HEK293 (cell line): ENCODE measurements at regions not wholly inside any gene's neighbourhood (a gene's known extent, or its start where the extent isn't known, plus 50 kb on each side); places are given as distances from the start of the nearest gene placed in this dataset.

Source experiments
- CTCF ChIA-PET: fragments of 350-600 bp; formaldehyde crosslinking; extraction: SDS; loops from one replicate; lab custom pipeline; 2021; ENCODE audit warnings: antibody characterized with exemption; lab: Yijun Ruan, JAX
- POLR2A ChIA-PET: fragments of 300-600 bp; formaldehyde crosslinking; extraction: SDS; loops from one replicate; lab custom pipeline; 2020; ENCODE audit warnings: antibody characterized with exemption, inconsistent platforms; lab: Yijun Ruan, JAX
- H3K27ac ChIP-seq: fragments of 200-500 bp; sonication (Bioruptor generic); 2 replicates; pipeline ENCODE4 v1.5.1; 2014; ENCODE audit warnings: low read depth, low read length, control low read depth, inconsistent platforms; ENCODE audit errors: extremely low read depth
- H3K36me3 ChIP-seq, 2 experiments: fragments of 200-500 bp in 1 of 2; sonication (Bioruptor generic) in 1 of 2; 1 replicate in 1 of 2; 2 replicates in 1 of 2; pipeline ENCODE4 v1.5.1; 2014 to 2017; ENCODE audit warnings: inconsistent platforms in 2 of 2, low read length in 2 of 2; ENCODE audit not compliant: control insufficient read depth in 2 of 2, insufficient read depth in 1 of 2
- H3K4me1 ChIP-seq: fragments of 200-500 bp; sonication (Bioruptor generic); 2 replicates; pipeline ENCODE4 v1.5.1; 2014; ENCODE audit warnings: mild to moderate bottlenecking, low read length, inconsistent platforms; ENCODE audit not compliant: control insufficient read depth, insufficient read depth
- H3K4me3 ChIP-seq: 2 replicates; pipeline ENCODE4 v1.5.1; 2011; ENCODE audit warnings: low read depth, mild to moderate bottlenecking, control low read depth, low read length, moderate library complexity
- H3K9me3 ChIP-seq: fragments of 200-500 bp; sonication (Bioruptor generic); 2 replicates; pipeline ENCODE4 v1.5.1; 2014; ENCODE audit warnings: low read depth, low read length, inconsistent platforms; ENCODE audit not compliant: control insufficient read depth, insufficient read depth
- EGR2 ChIP-seq: fragments of 450-650 bp; formaldehyde crosslinking; IDR thresholded peaks from 2 replicates; pipeline ENCODE4 v1.5.1; 2016; ENCODE audit warnings: low read depth, missing biosample characterization, missing genetic modification characterization
- ZBTB7A ChIP-seq: fragments of 450-650 bp; formaldehyde crosslinking; IDR thresholded peaks from 2 replicates; pipeline ENCODE4 v1.5.1; 2016; ENCODE audit warnings: low read depth, missing biosample characterization, missing genetic modification characterization
- ZNF10 ChIP-seq: fragments of 450-650 bp; formaldehyde crosslinking; IDR thresholded peaks from 2 replicates; pipeline ENCODE4 v1.5.1; 2017; ENCODE audit warnings: missing biosample characterization, missing genetic modification characterization
- ZNF221 ChIP-seq: fragments of 450-650 bp; formaldehyde crosslinking; IDR thresholded peaks from 2 replicates; pipeline ENCODE4 v1.5.1; 2017; ENCODE audit warnings: missing biosample characterization, missing genetic modification characterization, borderline replicate concordance
- ZNF280C ChIP-seq: fragments of 450-650 bp; formaldehyde crosslinking; IDR thresholded peaks from 2 replicates; pipeline ENCODE4 v1.5.1; 2016; ENCODE audit warnings: missing biosample characterization, missing genetic modification characterization
- ZNF302 ChIP-seq: fragments of 450-650 bp; formaldehyde crosslinking; IDR thresholded peaks from 2 replicates; pipeline ENCODE4 v1.5.1; 2016; ENCODE audit warnings: missing biosample characterization, missing genetic modification characterization, low read depth
- ZNF350 ChIP-seq: fragments of 450-650 bp; formaldehyde crosslinking; IDR thresholded peaks from 2 replicates; pipeline ENCODE4 v1.5.0; 2017; ENCODE audit warnings: missing biosample characterization, mild to moderate bottlenecking, missing genetic modification characterization
- ZNF416 ChIP-seq: fragments of 450-650 bp; formaldehyde crosslinking; IDR thresholded peaks from 2 replicates; pipeline ENCODE4 v1.5.1; 2016; ENCODE audit warnings: missing biosample characterization, missing genetic modification characterization
- ZNF433 ChIP-seq: fragments of 450-650 bp; formaldehyde crosslinking; IDR thresholded peaks from 2 replicates; pipeline ENCODE4 v1.5.1; 2016; ENCODE audit warnings: missing biosample characterization, missing genetic modification characterization, low read depth
- ZNF654 ChIP-seq: fragments of 450-650 bp; formaldehyde crosslinking; IDR thresholded peaks from 2 replicates; pipeline ENCODE4 v1.5.1; 2016; ENCODE audit warnings: low read depth, missing biosample characterization, missing genetic modification characterization
- ZNF707 ChIP-seq: fragments of 450-650 bp; formaldehyde crosslinking; IDR thresholded peaks from 2 replicates; pipeline ENCODE4 v1.5.1; 2016; ENCODE audit warnings: missing biosample characterization, missing genetic modification characterization
- ZNF785 ChIP-seq: fragments of 450-650 bp; formaldehyde crosslinking; IDR thresholded peaks from 2 replicates; pipeline ENCODE4 v1.5.1; 2016; ENCODE audit warnings: missing biosample characterization, missing genetic modification characterization
- ZSCAN18 ChIP-seq: fragments of 450-650 bp; formaldehyde crosslinking; IDR thresholded peaks from 2 replicates; pipeline ENCODE4 v1.5.1; 2016; ENCODE audit warnings: missing biosample characterization, missing genetic modification characterization
- ZSCAN30 ChIP-seq: fragments of 450-650 bp; IDR thresholded peaks from 2 replicates; pipeline ENCODE4 v1.5.1; 2018; ENCODE audit warnings: missing biosample characterization, mild to moderate bottlenecking, missing genetic modification characterization, moderate library complexity
- ZXDB ChIP-seq: fragments of 450-650 bp; formaldehyde crosslinking; IDR thresholded peaks from 2 replicates; pipeline ENCODE4 v1.5.1; 2016; ENCODE audit warnings: missing biosample characterization, missing genetic modification characterization
- TF ChIP-seq, protein P1 (sequence below): fragments of 450-650 bp; formaldehyde crosslinking; IDR thresholded peaks from 2 replicates; pipeline ENCODE4 v1.5.0; 2017; ENCODE audit warnings: missing biosample characterization, missing genetic modification characterization, borderline replicate concordance
- TF ChIP-seq, protein P2 (sequence below): fragments of 450-650 bp; formaldehyde crosslinking; IDR thresholded peaks from 2 replicates; pipeline ENCODE4 v1.5.1; 2017; ENCODE audit warnings: missing biosample characterization, missing genetic modification characterization
- TF ChIP-seq, protein P3 (sequence below): fragments of 450-650 bp; formaldehyde crosslinking; IDR thresholded peaks from 2 replicates; pipeline ENCODE4 v1.5.1; 2016; ENCODE audit warnings: missing biosample characterization, missing genetic modification characterization
- TF ChIP-seq, protein P4 (sequence below): fragments of 450-650 bp; formaldehyde crosslinking; IDR thresholded peaks from 2 replicates; pipeline ENCODE4 v1.5.1; 2016; ENCODE audit warnings: missing biosample characterization, missing genetic modification characterization, borderline replicate concordance
- TF ChIP-seq, protein P5 (sequence below): fragments of 450-650 bp; formaldehyde crosslinking; IDR thresholded peaks from 2 replicates; pipeline ENCODE4 v1.5.1; 2016; ENCODE audit warnings: missing biosample characterization, missing genetic modification characterization

- Histone ChIP-seq H3K9me3 (no peaks in the 10 kb centered on the region), H3K4me1 (no peaks in the 10 kb centered on the region), H3K36me3 (no peaks in the 10 kb centered on the region), H3K4me3 (no peak overlapping the region), H3K27ac (no peak overlapping the region)
- TF ChIP-seq ZSCAN18, result no peak
- TF ChIP-seq ZNF433 (tag by site-specific recombination), result no peak
- no peak for TF ChIP-seq ZNF302
- no peak for TF ChIP-seq ZNF707 (tag by site-specific recombination)
- no peak for TF ChIP-seq ZBTB7A (tag by site-specific recombination)
- TF ChIP-seq, protein P1, sequence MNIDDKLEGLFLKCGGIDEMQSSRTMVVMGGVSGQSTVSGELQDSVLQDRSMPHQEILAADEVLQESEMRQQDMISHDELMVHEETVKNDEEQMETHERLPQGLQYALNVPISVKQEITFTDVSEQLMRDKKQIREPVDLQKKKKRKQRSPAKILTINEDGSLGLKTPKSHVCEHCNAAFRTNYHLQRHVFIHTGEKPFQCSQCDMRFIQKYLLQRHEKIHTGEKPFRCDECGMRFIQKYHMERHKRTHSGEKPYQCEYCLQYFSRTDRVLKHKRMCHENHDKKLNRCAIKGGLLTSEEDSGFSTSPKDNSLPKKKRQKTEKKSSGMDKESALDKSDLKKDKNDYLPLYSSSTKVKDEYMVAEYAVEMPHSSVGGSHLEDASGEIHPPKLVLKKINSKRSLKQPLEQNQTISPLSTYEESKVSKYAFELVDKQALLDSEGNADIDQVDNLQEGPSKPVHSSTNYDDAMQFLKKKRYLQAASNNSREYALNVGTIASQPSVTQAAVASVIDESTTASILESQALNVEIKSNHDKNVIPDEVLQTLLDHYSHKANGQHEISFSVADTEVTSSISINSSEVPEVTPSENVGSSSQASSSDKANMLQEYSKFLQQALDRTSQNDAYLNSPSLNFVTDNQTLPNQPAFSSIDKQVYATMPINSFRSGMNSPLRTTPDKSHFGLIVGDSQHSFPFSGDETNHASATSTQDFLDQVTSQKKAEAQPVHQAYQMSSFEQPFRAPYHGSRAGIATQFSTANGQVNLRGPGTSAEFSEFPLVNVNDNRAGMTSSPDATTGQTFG, result no peak
- TF ChIP-seq ZNF280C, result no peak
- TF ChIP-seq, protein P2, sequence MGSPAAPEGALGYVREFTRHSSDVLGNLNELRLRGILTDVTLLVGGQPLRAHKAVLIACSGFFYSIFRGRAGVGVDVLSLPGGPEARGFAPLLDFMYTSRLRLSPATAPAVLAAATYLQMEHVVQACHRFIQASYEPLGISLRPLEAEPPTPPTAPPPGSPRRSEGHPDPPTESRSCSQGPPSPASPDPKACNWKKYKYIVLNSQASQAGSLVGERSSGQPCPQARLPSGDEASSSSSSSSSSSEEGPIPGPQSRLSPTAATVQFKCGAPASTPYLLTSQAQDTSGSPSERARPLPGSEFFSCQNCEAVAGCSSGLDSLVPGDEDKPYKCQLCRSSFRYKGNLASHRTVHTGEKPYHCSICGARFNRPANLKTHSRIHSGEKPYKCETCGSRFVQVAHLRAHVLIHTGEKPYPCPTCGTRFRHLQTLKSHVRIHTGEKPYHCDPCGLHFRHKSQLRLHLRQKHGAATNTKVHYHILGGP (tag by site-specific recombination), result no peak
- TF ChIP-seq ZNF10 (tag by site-specific recombination), result no peak
- no peak for TF ChIP-seq ZNF785 (tag by site-specific recombination)
- ChIA-PET CTCF (no interaction called here), POLR2A (interaction anchor here (0.9 kb wide), 1 partner anchor 34 kb away, joined by 4 read pairs; no protein-coding TSS in a partner anchor)
Observed at GRCh38 chr5:33375900-33376299, 64.9 kb upstream of the TARS1 start.

DNA sequence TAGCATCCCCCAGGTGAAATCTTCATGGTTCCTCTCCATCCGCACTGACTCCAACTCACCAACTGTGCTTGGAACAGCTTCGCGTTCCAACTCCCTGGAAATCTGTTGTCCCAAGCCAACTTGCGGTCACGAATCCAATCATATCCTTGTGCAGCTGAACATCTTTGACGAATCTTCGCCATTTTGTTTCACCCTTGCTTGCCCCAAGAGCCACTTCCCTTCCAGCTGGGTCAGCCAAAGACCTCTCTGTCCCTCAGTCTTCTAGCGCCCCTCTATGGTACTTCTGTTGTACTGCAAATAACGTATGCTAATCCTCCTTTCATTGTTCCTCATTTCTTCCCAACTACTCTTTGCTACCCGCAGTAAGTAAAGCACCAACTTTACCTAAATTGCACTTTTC is 61.0 kb upstream of the TARS1 start:
- no peak overlapping the region for H3K4me3 ChIP-seq
- no peak overlapping the region for H3K27ac ChIP-seq
- no peaks in the 10 kb centered on the region for H3K4me1 ChIP-seq
- no peaks in the 10 kb centered on the region for H3K9me3 ChIP-seq
- CTCF ChIA-PET, result interaction anchor here (0.6 to 1.8 kb wide), 10 partner anchors 9 to 672 kb away, joined by 3 to 6 read pairs (median 4); no protein-coding TSS in a partner anchor
- POLR2A ChIA-PET, result no interaction called here
- no peaks in the 10 kb centered on the region for H3K36me3 ChIP-seq
- TF ChIP-seq, protein P3, sequence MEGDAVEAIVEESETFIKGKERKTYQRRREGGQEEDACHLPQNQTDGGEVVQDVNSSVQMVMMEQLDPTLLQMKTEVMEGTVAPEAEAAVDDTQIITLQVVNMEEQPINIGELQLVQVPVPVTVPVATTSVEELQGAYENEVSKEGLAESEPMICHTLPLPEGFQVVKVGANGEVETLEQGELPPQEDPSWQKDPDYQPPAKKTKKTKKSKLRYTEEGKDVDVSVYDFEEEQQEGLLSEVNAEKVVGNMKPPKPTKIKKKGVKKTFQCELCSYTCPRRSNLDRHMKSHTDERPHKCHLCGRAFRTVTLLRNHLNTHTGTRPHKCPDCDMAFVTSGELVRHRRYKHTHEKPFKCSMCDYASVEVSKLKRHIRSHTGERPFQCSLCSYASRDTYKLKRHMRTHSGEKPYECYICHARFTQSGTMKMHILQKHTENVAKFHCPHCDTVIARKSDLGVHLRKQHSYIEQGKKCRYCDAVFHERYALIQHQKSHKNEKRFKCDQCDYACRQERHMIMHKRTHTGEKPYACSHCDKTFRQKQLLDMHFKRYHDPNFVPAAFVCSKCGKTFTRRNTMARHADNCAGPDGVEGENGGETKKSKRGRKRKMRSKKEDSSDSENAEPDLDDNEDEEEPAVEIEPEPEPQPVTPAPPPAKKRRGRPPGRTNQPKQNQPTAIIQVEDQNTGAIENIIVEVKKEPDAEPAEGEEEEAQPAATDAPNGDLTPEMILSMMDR, result peak; percentile 74
- TF ChIP-seq ZNF221 (tag by site-specific recombination) (no peak), ZSCAN30 (tag by site-specific recombination) (no peak), ZXDB (no peak), ZNF350 (tag by site-specific recombination) (no peak), ZNF416 (tag by site-specific recombination) (no peak), ZNF654 (peak; percentile 92), EGR2 (tag by site-specific recombination) (no peak)
- TF ChIP-seq, protein P4, sequence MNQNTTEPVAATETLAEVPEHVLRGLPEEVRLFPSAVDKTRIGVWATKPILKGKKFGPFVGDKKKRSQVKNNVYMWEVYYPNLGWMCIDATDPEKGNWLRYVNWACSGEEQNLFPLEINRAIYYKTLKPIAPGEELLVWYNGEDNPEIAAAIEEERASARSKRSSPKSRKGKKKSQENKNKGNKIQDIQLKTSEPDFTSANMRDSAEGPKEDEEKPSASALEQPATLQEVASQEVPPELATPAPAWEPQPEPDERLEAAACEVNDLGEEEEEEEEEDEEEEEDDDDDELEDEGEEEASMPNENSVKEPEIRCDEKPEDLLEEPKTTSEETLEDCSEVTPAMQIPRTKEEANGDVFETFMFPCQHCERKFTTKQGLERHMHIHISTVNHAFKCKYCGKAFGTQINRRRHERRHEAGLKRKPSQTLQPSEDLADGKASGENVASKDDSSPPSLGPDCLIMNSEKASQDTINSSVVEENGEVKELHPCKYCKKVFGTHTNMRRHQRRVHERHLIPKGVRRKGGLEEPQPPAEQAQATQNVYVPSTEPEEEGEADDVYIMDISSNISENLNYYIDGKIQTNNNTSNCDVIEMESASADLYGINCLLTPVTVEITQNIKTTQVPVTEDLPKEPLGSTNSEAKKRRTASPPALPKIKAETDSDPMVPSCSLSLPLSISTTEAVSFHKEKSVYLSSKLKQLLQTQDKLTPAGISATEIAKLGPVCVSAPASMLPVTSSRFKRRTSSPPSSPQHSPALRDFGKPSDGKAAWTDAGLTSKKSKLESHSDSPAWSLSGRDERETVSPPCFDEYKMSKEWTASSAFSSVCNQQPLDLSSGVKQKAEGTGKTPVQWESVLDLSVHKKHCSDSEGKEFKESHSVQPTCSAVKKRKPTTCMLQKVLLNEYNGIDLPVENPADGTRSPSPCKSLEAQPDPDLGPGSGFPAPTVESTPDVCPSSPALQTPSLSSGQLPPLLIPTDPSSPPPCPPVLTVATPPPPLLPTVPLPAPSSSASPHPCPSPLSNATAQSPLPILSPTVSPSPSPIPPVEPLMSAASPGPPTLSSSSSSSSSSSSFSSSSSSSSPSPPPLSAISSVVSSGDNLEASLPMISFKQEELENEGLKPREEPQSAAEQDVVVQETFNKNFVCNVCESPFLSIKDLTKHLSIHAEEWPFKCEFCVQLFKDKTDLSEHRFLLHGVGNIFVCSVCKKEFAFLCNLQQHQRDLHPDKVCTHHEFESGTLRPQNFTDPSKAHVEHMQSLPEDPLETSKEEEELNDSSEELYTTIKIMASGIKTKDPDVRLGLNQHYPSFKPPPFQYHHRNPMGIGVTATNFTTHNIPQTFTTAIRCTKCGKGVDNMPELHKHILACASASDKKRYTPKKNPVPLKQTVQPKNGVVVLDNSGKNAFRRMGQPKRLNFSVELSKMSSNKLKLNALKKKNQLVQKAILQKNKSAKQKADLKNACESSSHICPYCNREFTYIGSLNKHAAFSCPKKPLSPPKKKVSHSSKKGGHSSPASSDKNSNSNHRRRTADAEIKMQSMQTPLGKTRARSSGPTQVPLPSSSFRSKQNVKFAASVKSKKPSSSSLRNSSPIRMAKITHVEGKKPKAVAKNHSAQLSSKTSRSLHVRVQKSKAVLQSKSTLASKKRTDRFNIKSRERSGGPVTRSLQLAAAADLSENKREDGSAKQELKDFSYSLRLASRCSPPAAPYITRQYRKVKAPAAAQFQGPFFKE (tag by site-specific recombination), result no peak
- TF ChIP-seq, protein P5, sequence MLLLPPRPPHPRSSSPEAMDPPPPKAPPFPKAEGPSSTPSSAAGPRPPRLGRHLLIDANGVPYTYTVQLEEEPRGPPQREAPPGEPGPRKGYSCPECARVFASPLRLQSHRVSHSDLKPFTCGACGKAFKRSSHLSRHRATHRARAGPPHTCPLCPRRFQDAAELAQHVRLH (tag by site-specific recombination), result 0 out of 2 replicates have a peak, but pooled peaks have one; percentile 54
